HepG2 (cell line): ENCODE measurements at regions not wholly inside any gene's neighbourhood (a gene's known extent, or its start where the extent isn't known, plus 50 kb on each side); places are given as distances from the start of the nearest gene placed in this dataset.

Experiments
- ATAC-seq: fragments of 200-7000 bp; cut with Tn5 transposase; 3 replicates; pipeline ENCODE4 v1.9.1; 2020; ENCODE audit warnings: mild to moderate bottlenecking, moderate library complexity
- BruUV-seq: library from RNA; stranded (reverse); fragments of 400-500 nt; replicated peaks from 2 replicates; lab custom pipeline; 2021; lab: Mats Ljungman, UMichigan
- CTCF ChIA-PET: fragments of 300-600 bp; formaldehyde crosslinking; extraction: SDS; loops from one replicate; lab custom pipeline; 2021; ENCODE audit warnings: low total read pairs, inconsistent platforms, low intra/inter-chr PET ratio; lab: Yijun Ruan, JAX
- POLR2A ChIA-PET: fragments of 350-600 bp; sonication (Branson Sonifier 250); formaldehyde crosslinking; loops from one replicate; lab custom pipeline; 2020; ENCODE audit warnings: antibody characterized with exemption, inconsistent platforms; lab: Yijun Ruan, JAX
- DNase-seq: peaks from one replicate; pipeline ENCODE4 v3.0.0-alpha.2; 2015; ENCODE audit warnings: low spot score
- FAIRE-seq: peaks from 3 replicates; lab custom pipeline; 2011; peaks lifted over from hg19 to GRCh38; lab: Jason Lieb, UNC
- H2AFZ ChIP-seq: one replicate; pipeline ENCODE4 v1.6.1; 2011; ENCODE audit warnings: low read length, inconsistent platforms
- H3K27ac ChIP-seq: fragments of 300-600 bp; 3 replicates; pipeline ENCODE4 v1.8.0; 2011; ENCODE audit warnings: mixed run types, mild to moderate bottlenecking, mixed read lengths, low read length, inconsistent platforms; ENCODE audit not compliant: insufficient read depth; ENCODE audit errors: extremely low read length
- H3K27me3 ChIP-seq, 2 experiments: fragments of 200-600 bp in 1 of 2; 2 replicates in 1 of 2; 3 replicates in 1 of 2; pipeline versions ENCODE4 v1.6.0 to v1.8.0; 2011; ENCODE audit warnings: low read length in 2 of 2, mild to moderate bottlenecking in 2 of 2, moderate library complexity in 2 of 2, inconsistent platforms in 1 of 2; ENCODE audit not compliant: insufficient read depth in 2 of 2, control insufficient read depth in 1 of 2
- H3K36me3 ChIP-seq, 2 experiments: fragments of 200-600 bp in 1 of 2; replicated peaks in 1 of 2; 2 replicates in 1 of 2; 3 replicates in 1 of 2; pipeline versions ENCODE4 v1.5.1 to v1.8.0; 2011; ENCODE audit warnings: low read length in 2 of 2, inconsistent platforms in 1 of 2; ENCODE audit not compliant: insufficient read depth in 2 of 2, control insufficient read depth in 1 of 2
- H3K4me1 ChIP-seq: 2 replicates; pipeline ENCODE4 v1.5.1; 2012; ENCODE audit warnings: low read length, inconsistent platforms; ENCODE audit not compliant: insufficient read depth
- H3K4me2 ChIP-seq: 2 replicates; pipeline ENCODE4 v1.6.0; 2011; ENCODE audit warnings: low read depth, low read length, inconsistent platforms
- H3K4me3 ChIP-seq, 3 experiments: fragments of 200-600 bp in 1 of 3; sonication (generic), shearing (Covaris generic) in 1 of 3; replicated peaks in 1 of 3; 2 replicates each; pipeline ENCODE4 v1.5.1; 2011 to 2016; ENCODE audit warnings: low read length in 3 of 3, inconsistent platforms in 2 of 3, low read depth in 2 of 3, mild to moderate bottlenecking in 2 of 3, control low read depth in 1 of 3, mixed read lengths in 1 of 3; ENCODE audit not compliant: insufficient read depth in 1 of 3
- H3K79me2 ChIP-seq: one replicate; pipeline ENCODE4 v1.6.1; 2011; ENCODE audit warnings: low read length, inconsistent platforms; ENCODE audit not compliant: insufficient read depth
- H3K9ac ChIP-seq: 2 replicates; pipeline ENCODE4 v1.6.0; 2011; ENCODE audit warnings: mild to moderate bottlenecking, low read depth, low read length, inconsistent platforms; ENCODE audit not compliant: insufficient read depth
- H3K9me3 ChIP-seq: 2 replicates; pipeline ENCODE4 v1.5.1; 2012; ENCODE audit warnings: mild to moderate bottlenecking, low read length
- H4K20me1 ChIP-seq: 2 replicates; pipeline ENCODE4 v1.6.0; 2011; ENCODE audit warnings: inconsistent platforms, mild to moderate bottlenecking, low read length, moderate library complexity; ENCODE audit not compliant: insufficient read depth
- BCLAF1 ChIP-seq: fragments of 450-650 bp; IDR thresholded peaks from 2 replicates; pipeline ENCODE4 v1.6.1; 2017; ENCODE audit warnings: mild to moderate bottlenecking
- CEBPG ChIP-seq: IDR thresholded peaks from 2 replicates; pipeline ENCODE4 v1.6.1; 2016
- CENPBD1 ChIP-seq: sonication (generic); formaldehyde crosslinking; IDR thresholded peaks from 2 replicates; pipeline ENCODE4 v1.8.0; 2022; ENCODE audit warnings: missing genetic modification reagents, low read depth, mild to moderate bottlenecking, borderline replicate concordance
- FOXM1 ChIP-seq: sonication (generic); formaldehyde crosslinking; IDR thresholded peaks from 2 replicates; pipeline ENCODE4 v1.5.0; 2020; ENCODE audit warnings: missing genetic modification reagents
- MED13 ChIP-seq: sonication (generic); formaldehyde crosslinking; IDR thresholded peaks from 2 replicates; pipeline ENCODE4 v1.5.0; 2020; ENCODE audit warnings: missing genetic modification reagents
- NFIC ChIP-seq: IDR thresholded peaks from 2 replicates; pipeline ENCODE4 v1.6.1; 2012; ENCODE audit warnings: mild to moderate bottlenecking, low read length, inconsistent platforms
- USF2 ChIP-seq, 2 experiments: sonication (generic) in 1 of 2; formaldehyde crosslinking in 1 of 2; IDR thresholded peaks; 2 replicates each; pipeline versions ENCODE4 v1.5.1 to v1.6.1; 2011 to 2020; ENCODE audit warnings: borderline replicate concordance in 1 of 2, low read depth in 1 of 2, low read length in 1 of 2, mild to moderate bottlenecking in 1 of 2, missing genetic modification reagents in 1 of 2, moderate library complexity in 1 of 2
- ZBTB4 ChIP-seq: sonication (generic); formaldehyde crosslinking; IDR thresholded peaks from 2 replicates; pipeline ENCODE4 v1.4.0; 2020; ENCODE audit warnings: missing genetic modification reagents, mild to moderate bottlenecking, borderline replicate concordance
- ZNF143 ChIP-seq: sonication (generic); formaldehyde crosslinking; IDR thresholded peaks from 2 replicates; pipeline ENCODE4 v1.4.0; 2020; ENCODE audit warnings: missing genetic modification reagents
- ZNF670 ChIP-seq: sonication (generic); formaldehyde crosslinking; IDR thresholded peaks from 2 replicates; pipeline ENCODE4 v1.8.0; 2022; ENCODE audit warnings: mild to moderate bottlenecking, missing genetic modification reagents, borderline replicate concordance
- ZNF772 ChIP-seq: sonication (generic); formaldehyde crosslinking; IDR thresholded peaks from 2 replicates; pipeline ENCODE4 v1.5.0; 2020; ENCODE audit warnings: mild to moderate bottlenecking, missing genetic modification reagents
- ZNF850 ChIP-seq: sonication (generic); formaldehyde crosslinking; conservative IDR thresholded peaks from 2 replicates; pipeline ENCODE4 v1.9.0; 2021; ENCODE audit warnings: mild to moderate bottlenecking, missing genetic modification reagents
- WGBS: methylation state at CpG from one replicate; pipeline ENCODE4 v1.1.6; 2017; ENCODE audit warnings: low lambda C conversion rate; 5-methylcytosine and 5-hydroxymethylcytosine counted together
- in situ Hi-C: cut with HindIII; loops from 2 replicates; pipeline ENCODE4 v1.10.0; 2017; ENCODE audit warnings: low pct_unique_long_range_greater_than_20kb; ENCODE audit not compliant: extremely low pct_ligation_motif_present
- intact Hi-C: fragments of 100-400 bp; cut with micrococcal nuclease; formaldehyde crosslinking; loops from one replicate; pipeline ENCODE4 v1.10.0; 2022; ENCODE audit not compliant: unreplicated experiment

GRCh38 chr9:135176284-135176683, 88.8 kb downstream of the OLFM1 start:
- TF ChIP-seq CENPBD1 (CRISPR knock-in tag) (no peak), MED13 (CRISPR knock-in tag) (no peak), ZBTB4 (CRISPR knock-in tag) (no peak), ZNF850 (CRISPR knock-in tag) (no peak), CEBPG (no peak), USF2 (IDR thresholded peaks at IDR 0.05; ENCODE audit: low read depth, low read length) (no peak), USF2 (CRISPR knock-in tag; IDR thresholded peaks at IDR 0.05; ENCODE audit: borderline replicate concordance) (no peak), ZNF772 (CRISPR knock-in tag) (no peak), ZNF670 (no peak), NFIC (no peak), FOXM1 (CRISPR knock-in tag) (no peak), BCLAF1 (no peak), ZNF143 (CRISPR knock-in tag) (no peak)
- Histone ChIP-seq H3K4me2 (no peak overlapping the region), H3K36me3 (no peaks in the 10 kb centered on the region), H3K9me3 (no peaks in the 10 kb centered on the region), H3K27me3 (peaks cover 13 to 53% of the 10 kb centered on the region in 2 experiments; a peak in 3 of 5 replicates), H3K4me1 (no peaks in the 10 kb centered on the region), H3K9ac (no peak overlapping the region), H2AFZ (no peak overlapping the region), H3K27ac (no peak overlapping the region), H3K79me2 (no peaks in the 10 kb centered on the region), H3K4me3 (no peak overlapping the region), H4K20me1 (no peaks in the 10 kb centered on the region)
- CTCF ChIA-PET, result no interaction called here
- 70% methylated on average over 2 of the region's 20 CpGs for WGBS
- no TSS peak for BruUV-seq
- POLR2A ChIA-PET, result no interaction called here
- FAIRE-seq (no peak), DNase-seq (no peak), ATAC-seq (no peak)
- in situ Hi-C loops, result no loop called here
- intact Hi-C loops, result no loop called here
